ENCODE measurements at regions not wholly inside any gene's neighbourhood (a gene's known extent, or its start where the extent isn't known, plus 50 kb on each side); places are given as distances from the start of the nearest gene placed in this dataset.

DNA sequence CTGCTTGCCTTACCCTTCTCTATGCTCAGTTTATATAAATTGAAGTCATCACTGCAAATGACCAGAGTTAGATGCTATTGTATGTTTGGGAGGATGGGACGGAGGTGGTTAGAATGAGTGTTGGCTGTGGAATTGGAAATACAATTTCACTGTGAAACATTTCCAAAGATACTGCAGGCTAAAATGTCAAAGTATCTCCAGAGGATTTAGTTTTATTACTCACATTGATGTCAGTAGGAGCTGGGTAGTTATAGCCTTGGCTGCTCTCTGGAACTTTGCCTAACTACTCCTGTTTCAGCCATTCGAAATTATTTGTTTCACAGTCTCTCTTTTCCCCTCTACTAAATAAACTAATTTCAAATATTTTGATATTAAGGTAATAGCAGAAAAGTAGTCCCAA lies 92.6 kb upstream of the PPP3CA start:
- TF ChIP-seq, protein P1, sequence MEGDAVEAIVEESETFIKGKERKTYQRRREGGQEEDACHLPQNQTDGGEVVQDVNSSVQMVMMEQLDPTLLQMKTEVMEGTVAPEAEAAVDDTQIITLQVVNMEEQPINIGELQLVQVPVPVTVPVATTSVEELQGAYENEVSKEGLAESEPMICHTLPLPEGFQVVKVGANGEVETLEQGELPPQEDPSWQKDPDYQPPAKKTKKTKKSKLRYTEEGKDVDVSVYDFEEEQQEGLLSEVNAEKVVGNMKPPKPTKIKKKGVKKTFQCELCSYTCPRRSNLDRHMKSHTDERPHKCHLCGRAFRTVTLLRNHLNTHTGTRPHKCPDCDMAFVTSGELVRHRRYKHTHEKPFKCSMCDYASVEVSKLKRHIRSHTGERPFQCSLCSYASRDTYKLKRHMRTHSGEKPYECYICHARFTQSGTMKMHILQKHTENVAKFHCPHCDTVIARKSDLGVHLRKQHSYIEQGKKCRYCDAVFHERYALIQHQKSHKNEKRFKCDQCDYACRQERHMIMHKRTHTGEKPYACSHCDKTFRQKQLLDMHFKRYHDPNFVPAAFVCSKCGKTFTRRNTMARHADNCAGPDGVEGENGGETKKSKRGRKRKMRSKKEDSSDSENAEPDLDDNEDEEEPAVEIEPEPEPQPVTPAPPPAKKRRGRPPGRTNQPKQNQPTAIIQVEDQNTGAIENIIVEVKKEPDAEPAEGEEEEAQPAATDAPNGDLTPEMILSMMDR (conservative IDR thresholded peaks at IDR 0.05; ENCODE audit: low read depth, low read length) = no peak
- TF ChIP-seq EZH2 (IDR thresholded peaks at IDR 0.05; ENCODE audit: low read length, unreplicated experiment) = no peak
- no peak for TF ChIP-seq EZH2phosphoT487 (IDR thresholded peaks at IDR 0.05; ENCODE audit: borderline replicate concordance, low read length)

All from PC-3 (cell line).